ENCODE measurements at regions not wholly inside any gene's neighbourhood (a gene's known extent, or its start where the extent isn't known, plus 50 kb on each side); places are given as distances from the start of the nearest gene placed in this dataset.

GRCh38 chr5:89866410-89866809 lies 543.1 kb downstream of the CETN3 start:
- in situ Hi-C loops (cut with HindIII; ENCODE audit: low sequenced_read_pairs): no loop called here
- TF ChIP-seq CTCF (IDR thresholded peaks at IDR 0.05; ENCODE audit: low read depth, low read length): no peak
- DNase-seq (ENCODE audit: low read depth, low spot score): no peak
- H3K4me3 ChIP-seq (ENCODE audit: low read depth, low read length): no peak overlapping the region

DNA sequence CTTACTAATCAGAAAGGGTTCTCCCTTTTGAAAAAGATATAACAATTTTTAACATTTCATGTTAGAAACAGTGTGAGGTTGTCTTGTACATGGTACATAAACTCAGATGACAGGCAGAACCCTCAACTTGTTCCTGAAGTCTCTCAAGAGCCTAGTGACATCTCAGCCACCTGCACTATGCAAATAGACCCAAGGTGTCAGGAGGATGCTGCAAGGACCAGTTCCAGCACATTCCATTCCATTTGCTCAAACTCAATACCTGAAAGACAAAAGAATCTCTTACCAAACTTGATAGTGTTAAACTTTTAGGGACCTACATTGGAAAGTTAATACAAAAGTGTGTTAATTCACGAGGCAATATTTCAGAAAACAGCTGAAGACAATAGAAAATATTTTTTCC lies 544.6 kb downstream of the CETN3 start:
- no peak for DNase-seq (ENCODE audit: low read depth, low spot score)
- TF ChIP-seq CTCF (IDR thresholded peaks at IDR 0.05; ENCODE audit: low read depth, low read length): no peak
- in situ Hi-C loops (cut with HindIII; ENCODE audit: low sequenced_read_pairs): no loop called here
- H3K4me3 ChIP-seq (ENCODE audit: low read depth, low read length): no peak overlapping the region

DNA sequence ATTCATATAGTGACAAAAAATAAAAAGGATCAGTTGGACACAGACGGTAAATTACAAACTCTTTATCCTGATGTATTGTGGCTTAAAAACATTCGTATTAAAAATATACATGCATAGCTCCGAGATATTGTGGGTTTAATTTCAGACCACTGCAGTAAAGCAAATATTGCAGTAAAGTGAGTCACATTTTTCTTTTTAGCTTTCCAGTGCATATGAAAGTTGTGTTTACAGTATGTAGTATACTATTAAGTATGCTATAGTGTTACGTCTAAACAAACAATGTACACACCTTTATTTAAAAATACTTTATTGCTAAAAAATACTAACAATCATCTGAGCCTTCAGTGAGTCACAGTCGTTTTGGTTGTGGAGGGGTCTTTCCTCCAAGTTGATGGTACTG lies 551.8 kb downstream of the CETN3 start:
- no peak for TF ChIP-seq CTCF (IDR thresholded peaks at IDR 0.05; ENCODE audit: low read depth, low read length)
- in situ Hi-C loops (cut with HindIII; ENCODE audit: low sequenced_read_pairs): no loop called here
- DNase-seq (ENCODE audit: low read depth, low spot score): no peak
- H3K4me3 ChIP-seq (ENCODE audit: low read depth, low read length): no peak overlapping the region

- no peak overlapping the region for H3K4me3 ChIP-seq (ENCODE audit: low read depth, low read length)
- DNase-seq (ENCODE audit: low read depth, low spot score): no peak
- in situ Hi-C loops (cut with HindIII; ENCODE audit: low sequenced_read_pairs): no loop called here
- TF ChIP-seq CTCF (IDR thresholded peaks at IDR 0.05; ENCODE audit: low read depth, low read length): no peak
Observed at GRCh38 chr5:89855417-89855816, 554.1 kb downstream of the CETN3 start.

GRCh38 chr5:89851911-89852310 lies 557.6 kb downstream of the CETN3 start:
- no peak overlapping the region for H3K4me3 ChIP-seq (ENCODE audit: low read depth, low read length)
- TF ChIP-seq CTCF (IDR thresholded peaks at IDR 0.05; ENCODE audit: low read depth, low read length): no peak
- in situ Hi-C loops (cut with HindIII; ENCODE audit: low sequenced_read_pairs): no loop called here
- DNase-seq (ENCODE audit: low read depth, low spot score): no peak

DNA sequence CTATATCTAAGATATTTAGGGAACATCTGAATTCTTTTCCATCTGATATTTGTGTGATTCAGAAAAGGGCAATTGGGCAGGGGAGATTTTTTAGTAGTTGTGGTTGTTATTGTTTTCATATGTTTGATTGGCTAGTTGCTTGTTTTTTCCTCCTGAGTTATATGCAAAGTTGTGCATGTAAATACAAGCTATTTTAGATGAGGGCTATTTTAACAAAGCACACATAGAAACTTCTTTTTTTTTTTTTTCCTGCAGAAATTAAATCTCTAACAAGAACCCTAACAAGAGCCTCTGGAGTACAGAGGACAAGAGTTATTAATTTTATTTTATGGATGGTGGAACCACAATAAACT lies 559.1 kb downstream of the CETN3 start:
- TF ChIP-seq CTCF (IDR thresholded peaks at IDR 0.05; ENCODE audit: low read depth, low read length): no peak
- DNase-seq (ENCODE audit: low read depth, low spot score): no peak
- in situ Hi-C loops (cut with HindIII; ENCODE audit: low sequenced_read_pairs): no loop called here
- no peak overlapping the region for H3K4me3 ChIP-seq (ENCODE audit: low read depth, low read length)

GRCh38 chr5:89849830-89850512 lies 559.6 kb downstream of the CETN3 start:
- H3K4me3 ChIP-seq (ENCODE audit: low read depth, low read length): no peak overlapping the region
- peak; percentile 10 for DNase-seq (ENCODE audit: low read depth, low spot score)
- TF ChIP-seq CTCF (IDR thresholded peaks at IDR 0.05; ENCODE audit: low read depth, low read length): no peak
- in situ Hi-C loops (cut with HindIII; ENCODE audit: low sequenced_read_pairs): no loop called here
